Ovary (tissue), 7 donors: ENCODE measurements at regions not wholly inside any gene's neighbourhood (a gene's known extent, or its start where the extent isn't known, plus 50 kb on each side); places are given as distances from the start of the nearest gene placed in this dataset.

ENCODE experiments used
- DNase-seq, 5 donors: peaks; one replicate each; pipeline ENCODE4 v3.0.0-alpha.2; 2019 to 2020
- H3K27ac ChIP-seq, 2 donors: fragments of 200-600 bp; one replicate each; pipeline versions ENCODE4 v1.5.1 to v1.8.0; 2019 to 2022
- H3K27me3 ChIP-seq: fragments of 200-600 bp; one replicate; pipeline ENCODE4 v1.8.0; 2022
- H3K36me3 ChIP-seq: fragments of 200-600 bp; sonication (generic); one replicate; pipeline ENCODE4 v1.5.1; 2019
- H3K4me1 ChIP-seq: one replicate; pipeline ENCODE4 v1.8.1; 2013; ENCODE audit warnings: mild to moderate bottlenecking, moderate library complexity; ENCODE audit not compliant: insufficient read depth
- H3K4me3 ChIP-seq: fragments of 200-600 bp; sonication (generic); one replicate; pipeline ENCODE4 v1.5.1; 2017
- H3K9me3 ChIP-seq, 2 donors: fragments of 200-600 bp in 1 of 2; sonication (generic) in 1 of 2; one replicate each; pipeline versions ENCODE4 v1.5.1 to v1.8.1; 2013 to 2019; ENCODE audit warnings: mild to moderate bottlenecking in 1 of 2, moderate library complexity in 1 of 2
- CTCF ChIP-seq, 3 donors: fragments of 450-650 bp in 2 of 3; fragments of 200-600 bp in 1 of 3; IDR thresholded peaks; one replicate each; pipeline versions ENCODE4 v1.5.1 to v1.8.0; 2016 to 2022; ENCODE audit warnings: antibody characterized with exemption in 3 of 3, mild to moderate bottlenecking in 1 of 3
- EP300 ChIP-seq: sonication (generic); formaldehyde crosslinking; IDR thresholded peaks from one replicate; pipeline ENCODE4 v1.6.1; 2017; ENCODE audit warnings: antibody characterized with exemption
- POLR2A ChIP-seq: fragments of 450-650 bp; IDR thresholded peaks from one replicate; pipeline ENCODE4 v1.6.1; 2017; ENCODE audit warnings: antibody characterized with exemption, mild to moderate bottlenecking, moderate library complexity
- WGBS, 3 donors: extraction: QIAGEN DNeasy Blood & Tissue Kit in 1 of 3; methylation state at CpG; one replicate each; pipeline versions ENCODE4 v1.1.5 to v1.1.7; 2013 to 2017; 5-methylcytosine and 5-hydroxymethylcytosine counted together
- intact Hi-C, 4 donors: fragments of 100-400 bp; cut with DNase I; formaldehyde crosslinking; loops; one replicate each; pipeline versions ENCODE4 v1.11.0 to v1.15.1; 2022 to 2023
- donor health status: DM: no; HTN: no; CAD: no; lungs with moderate emphysema.
- donor health status: DM: no; HTN: no; CAD: no.
- donor health status: Bipolar disorder and iron deficiency.
- donor health status: DM: no; HTN: no; CAD: no.
- donor health status: DM: yes; HTN: yes; CAD: no.

GRCh38 chr1:5781079-5781478 lies 211.1 kb downstream of the NPHP4 start:
- TF ChIP-seq POLR2A (no peak), CTCF (IDR thresholded peaks at IDR 0.05) (no peak), EP300 (no peak)
- WGBS, 3 donors: 48 to 65% (median 54%) methylated on average over 6 of the region's 6 CpGs
- H3K27me3 ChIP-seq: no peaks in the 10 kb centered on the region
- no peaks in the 10 kb centered on the region for H3K9me3 ChIP-seq
- intact Hi-C loops: no loop called here
- no peak overlapping the region for H3K27ac ChIP-seq
- no peaks in the 10 kb centered on the region for H3K4me1 ChIP-seq
- DNase-seq: no peak
- no peaks in the 10 kb centered on the region for H3K36me3 ChIP-seq
- no peak overlapping the region for H3K4me3 ChIP-seq

GRCh38 chr1:5780324-5780716 lies 211.9 kb downstream of the NPHP4 start:
- no peak for DNase-seq
- H3K27me3 ChIP-seq: no peaks in the 10 kb centered on the region
- H3K27ac ChIP-seq: no peak overlapping the region
- intact Hi-C loops: no loop called here
- H3K36me3 ChIP-seq: no peaks in the 10 kb centered on the region
- TF ChIP-seq EP300 (no peak), POLR2A (no peak), CTCF (IDR thresholded peaks at IDR 0.05) (no peak)
- no peaks in the 10 kb centered on the region for H3K9me3 ChIP-seq
- no peak overlapping the region for H3K4me3 ChIP-seq
- no peaks in the 10 kb centered on the region for H3K4me1 ChIP-seq
- WGBS, 3 donors: 78 to 82% (median 81%) methylated on average over 4 of the region's 4 CpGs

GRCh38 chr1:5779608-5780323 lies 212.5 kb downstream of the NPHP4 start:
- WGBS, 3 donors: 75 to 81% (median 76%) methylated on average over 24 of the region's 24 CpGs
- no peak for TF ChIP-seq POLR2A
- TF ChIP-seq CTCF (IDR thresholded peaks at IDR 0.05): no peak
- TF ChIP-seq EP300: no peak
- intact Hi-C loops: no loop called here
- H3K4me1 ChIP-seq: no peaks in the 10 kb centered on the region
- H3K4me3 ChIP-seq: no peak overlapping the region
- H3K9me3 ChIP-seq: no peaks in the 10 kb centered on the region
- H3K36me3 ChIP-seq: no peaks in the 10 kb centered on the region
- no peaks in the 10 kb centered on the region for H3K27me3 ChIP-seq
- H3K27ac ChIP-seq: no peak overlapping the region
- no peak for DNase-seq

- no peak for DNase-seq
- Histone ChIP-seq H3K4me1 (peaks cover 6% of the 10 kb centered on the region), H3K27me3 (no peaks in the 10 kb centered on the region), H3K27ac (no peak overlapping the region), H3K9me3 (no peaks in the 10 kb centered on the region), H3K36me3 (no peaks in the 10 kb centered on the region), H3K4me3 (no peak overlapping the region)
- 77 to 91% (median 84%) methylated on average over 12 of the region's 12 CpGs for WGBS, 3 donors
- intact Hi-C loops: no loop called here
- TF ChIP-seq CTCF (IDR thresholded peaks at IDR 0.05) (no peak), EP300 (no peak), POLR2A (no peak)
Measured at GRCh38 chr1:5776035-5776550, 216.1 kb downstream of the NPHP4 start.
